ENCODE measurements at regions not wholly inside any gene's neighbourhood (a gene's known extent, or its start where the extent isn't known, plus 50 kb on each side); places are given as distances from the start of the nearest gene placed in this dataset.

- TF ChIP-seq CEBPB (IDR thresholded peaks at IDR 0.05) (no peak), EP300 (IDR thresholded peaks at IDR 0.05; ENCODE audit: borderline replicate concordance) (no peak), EGR1 (IDR thresholded peaks at IDR 0.05) (no peak), NFIC (IDR thresholded peaks at IDR 0.05) (no peak), YY1 (IDR thresholded peaks at IDR 0.05; ENCODE audit: low read depth) (no peak), MAX (IDR thresholded peaks at IDR 0.05) (no peak), CREB1 (IDR thresholded peaks at IDR 0.05; ENCODE audit: low read depth) (no peak), ZBTB7A (IDR thresholded peaks at IDR 0.05; ENCODE audit: low read depth) (no peak), REST (IDR thresholded peaks at IDR 0.05; ENCODE audit: low read depth) (no peak), TCF12 (IDR thresholded peaks at IDR 0.05; ENCODE audit: low read depth) (no peak), FOXM1 (IDR thresholded peaks at IDR 0.05; ENCODE audit: borderline replicate concordance, low read depth) (no peak)
Measured at GRCh38 chr16:60274431-60275019, 1540.4 kb upstream of the GOT2 start.
